HepG2 (cell line): ENCODE measurements at regions not wholly inside any gene's neighbourhood (a gene's known extent, or its start where the extent isn't known, plus 50 kb on each side); places are given as distances from the start of the nearest gene placed in this dataset.

Experiments
- ATAC-seq: fragments of 200-7000 bp; cut with Tn5 transposase; 3 replicates; pipeline ENCODE4 v1.9.1; 2020; ENCODE audit warnings: mild to moderate bottlenecking, moderate library complexity
- BruUV-seq: library from RNA; stranded (reverse); fragments of 400-500 nt; replicated peaks from 2 replicates; lab custom pipeline; 2021; lab: Mats Ljungman, UMichigan
- CTCF ChIA-PET: fragments of 300-600 bp; formaldehyde crosslinking; extraction: SDS; loops from one replicate; lab custom pipeline; 2021; ENCODE audit warnings: low total read pairs, inconsistent platforms, low intra/inter-chr PET ratio; lab: Yijun Ruan, JAX
- POLR2A ChIA-PET: fragments of 350-600 bp; sonication (Branson Sonifier 250); formaldehyde crosslinking; loops from one replicate; lab custom pipeline; 2020; ENCODE audit warnings: antibody characterized with exemption, inconsistent platforms; lab: Yijun Ruan, JAX
- DNase-seq: peaks from one replicate; pipeline ENCODE4 v3.0.0-alpha.2; 2015; ENCODE audit warnings: low spot score
- FAIRE-seq: peaks from 3 replicates; lab custom pipeline; 2011; peaks lifted over from hg19 to GRCh38; lab: Jason Lieb, UNC
- H2AFZ ChIP-seq: one replicate; pipeline ENCODE4 v1.6.1; 2011; ENCODE audit warnings: low read length, inconsistent platforms
- H3K27ac ChIP-seq: fragments of 300-600 bp; 3 replicates; pipeline ENCODE4 v1.8.0; 2011; ENCODE audit warnings: mixed run types, mild to moderate bottlenecking, mixed read lengths, low read length, inconsistent platforms; ENCODE audit not compliant: insufficient read depth; ENCODE audit errors: extremely low read length
- H3K27me3 ChIP-seq, 2 experiments: fragments of 200-600 bp in 1 of 2; 2 replicates in 1 of 2; 3 replicates in 1 of 2; pipeline versions ENCODE4 v1.6.0 to v1.8.0; 2011; ENCODE audit warnings: low read length in 2 of 2, mild to moderate bottlenecking in 2 of 2, moderate library complexity in 2 of 2, inconsistent platforms in 1 of 2; ENCODE audit not compliant: insufficient read depth in 2 of 2, control insufficient read depth in 1 of 2
- H3K36me3 ChIP-seq, 2 experiments: fragments of 200-600 bp in 1 of 2; replicated peaks in 1 of 2; 2 replicates in 1 of 2; 3 replicates in 1 of 2; pipeline versions ENCODE4 v1.5.1 to v1.8.0; 2011; ENCODE audit warnings: low read length in 2 of 2, inconsistent platforms in 1 of 2; ENCODE audit not compliant: insufficient read depth in 2 of 2, control insufficient read depth in 1 of 2
- H3K4me1 ChIP-seq: 2 replicates; pipeline ENCODE4 v1.5.1; 2012; ENCODE audit warnings: low read length, inconsistent platforms; ENCODE audit not compliant: insufficient read depth
- H3K4me2 ChIP-seq: 2 replicates; pipeline ENCODE4 v1.6.0; 2011; ENCODE audit warnings: low read depth, low read length, inconsistent platforms
- H3K4me3 ChIP-seq, 3 experiments: fragments of 200-600 bp in 1 of 3; sonication (generic), shearing (Covaris generic) in 1 of 3; replicated peaks in 1 of 3; 2 replicates each; pipeline ENCODE4 v1.5.1; 2011 to 2016; ENCODE audit warnings: low read length in 3 of 3, inconsistent platforms in 2 of 3, low read depth in 2 of 3, mild to moderate bottlenecking in 2 of 3, control low read depth in 1 of 3, mixed read lengths in 1 of 3; ENCODE audit not compliant: insufficient read depth in 1 of 3
- H3K79me2 ChIP-seq: one replicate; pipeline ENCODE4 v1.6.1; 2011; ENCODE audit warnings: low read length, inconsistent platforms; ENCODE audit not compliant: insufficient read depth
- H3K9ac ChIP-seq: 2 replicates; pipeline ENCODE4 v1.6.0; 2011; ENCODE audit warnings: mild to moderate bottlenecking, low read depth, low read length, inconsistent platforms; ENCODE audit not compliant: insufficient read depth
- H3K9me3 ChIP-seq: 2 replicates; pipeline ENCODE4 v1.5.1; 2012; ENCODE audit warnings: mild to moderate bottlenecking, low read length
- H4K20me1 ChIP-seq: 2 replicates; pipeline ENCODE4 v1.6.0; 2011; ENCODE audit warnings: inconsistent platforms, mild to moderate bottlenecking, low read length, moderate library complexity; ENCODE audit not compliant: insufficient read depth
- CCDC6 ChIP-seq: sonication (generic); formaldehyde crosslinking; IDR thresholded peaks from 2 replicates; pipeline ENCODE4 v1.8.1; 2022; ENCODE audit warnings: mild to moderate bottlenecking, missing genetic modification reagents, moderate library complexity
- CHD2 ChIP-seq: IDR thresholded peaks from 2 replicates; pipeline ENCODE4 v1.6.1; 2011; ENCODE audit warnings: low read depth, low read length, improper control_type of control experiment
- HMG20B ChIP-seq: conservative IDR thresholded peaks from 2 replicates; pipeline ENCODE4 v1.6.1; 2016; ENCODE audit warnings: missing genetic modification reagents, missing compliant biosample characterization
- ONECUT2 ChIP-seq: sonication (generic); formaldehyde crosslinking; IDR thresholded peaks from 2 replicates; pipeline ENCODE4 v1.4.0; 2020; ENCODE audit warnings: missing genetic modification reagents
- REPIN1 ChIP-seq: sonication (generic); formaldehyde crosslinking; IDR thresholded peaks from 2 replicates; pipeline ENCODE4 v1.8.0; 2022; ENCODE audit warnings: missing genetic modification reagents, low read depth, mild to moderate bottlenecking, borderline replicate concordance
- ZFP82 ChIP-seq: sonication (generic); formaldehyde crosslinking; IDR thresholded peaks from 2 replicates; pipeline ENCODE4 v1.5.1; 2020; ENCODE audit warnings: mild to moderate bottlenecking, missing genetic modification reagents, borderline replicate concordance
- ZNF354B ChIP-seq: sonication (generic); formaldehyde crosslinking; IDR thresholded peaks from 2 replicates; pipeline ENCODE4 v1.8.0; 2022; ENCODE audit warnings: mild to moderate bottlenecking, missing genetic modification reagents
- ZNF430 ChIP-seq: sonication (generic); formaldehyde crosslinking; IDR thresholded peaks from 2 replicates; pipeline ENCODE4 v1.9.0; 2021; ENCODE audit warnings: mild to moderate bottlenecking, missing genetic modification reagents
- ZSCAN22 ChIP-seq: sonication (generic); formaldehyde crosslinking; IDR thresholded peaks from 2 replicates; pipeline ENCODE4 v1.4.0; 2020; ENCODE audit warnings: mild to moderate bottlenecking, missing genetic modification reagents
- WGBS: methylation state at CpG from one replicate; pipeline ENCODE4 v1.1.6; 2017; ENCODE audit warnings: low lambda C conversion rate; 5-methylcytosine and 5-hydroxymethylcytosine counted together
- in situ Hi-C: cut with HindIII; loops from 2 replicates; pipeline ENCODE4 v1.10.0; 2017; ENCODE audit warnings: low pct_unique_long_range_greater_than_20kb; ENCODE audit not compliant: extremely low pct_ligation_motif_present
- intact Hi-C: fragments of 100-400 bp; cut with micrococcal nuclease; formaldehyde crosslinking; loops from one replicate; pipeline ENCODE4 v1.10.0; 2022; ENCODE audit not compliant: unreplicated experiment
- TF ChIP-seq, protein P1 (sequence below): sonication (generic); formaldehyde crosslinking; IDR thresholded peaks from 2 replicates; pipeline ENCODE4 v1.5.0; 2020; ENCODE audit warnings: mild to moderate bottlenecking, missing genetic modification reagents, borderline replicate concordance
- TF ChIP-seq, protein P2 (sequence below): sonication (generic); formaldehyde crosslinking; IDR thresholded peaks from 2 replicates; pipeline ENCODE4 v1.4.0; 2020; ENCODE audit warnings: missing genetic modification reagents, low read depth, mild to moderate bottlenecking, borderline replicate concordance
- TF ChIP-seq, protein P3 (sequence below): sonication (generic); formaldehyde crosslinking; IDR thresholded peaks from 2 replicates; pipeline ENCODE4 v1.4.0; 2020; ENCODE audit warnings: missing genetic modification reagents, borderline replicate concordance
- TF ChIP-seq, protein P4 (sequence below): sonication (generic); formaldehyde crosslinking; IDR thresholded peaks from 2 replicates; pipeline ENCODE4 v1.5.1; 2020; ENCODE audit warnings: missing genetic modification reagents, mild to moderate bottlenecking, borderline replicate concordance

DNA sequence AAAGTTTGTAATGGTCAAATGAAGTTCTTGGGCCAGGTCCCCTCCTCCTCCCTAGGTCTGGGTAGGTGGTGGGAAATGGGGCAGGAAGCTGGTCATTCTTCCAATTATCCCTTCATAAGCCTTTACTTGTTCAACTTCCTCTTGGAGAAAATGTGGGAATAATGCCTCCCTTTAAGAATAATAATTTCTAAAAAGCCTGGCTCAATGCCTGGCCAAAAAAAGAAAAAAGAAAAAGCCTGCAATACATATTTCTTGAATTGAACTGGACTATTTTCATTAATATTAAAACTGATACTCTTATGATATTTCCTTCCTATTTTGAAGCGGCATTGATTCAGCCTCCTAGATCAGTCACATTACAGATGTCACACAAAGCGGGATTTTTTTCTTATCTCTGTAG, 600.9 kb downstream of the CCDC171 start:
- no peaks in the 10 kb centered on the region for H3K36me3 ChIP-seq
- no peak overlapping the region for H3K9ac ChIP-seq
- peaks cover 0 to 18% of the 10 kb centered on the region in 2 experiments; a peak in 1 of 5 replicates for H3K27me3 ChIP-seq
- H2AFZ ChIP-seq = no peak overlapping the region
- FAIRE-seq (no peak), ATAC-seq (no peak), DNase-seq (no peak)
- ChIA-PET CTCF (no interaction called here), POLR2A (no interaction called here)
- H3K27ac ChIP-seq = no peak overlapping the region
- TF ChIP-seq REPIN1 (CRISPR knock-in tag) (no peak), ZNF430 (CRISPR knock-in tag) (no peak), ONECUT2 (CRISPR knock-in tag) (no peak), HMG20B (no peak), CCDC6 (CRISPR knock-in tag) (no peak), ZSCAN22 (CRISPR knock-in tag) (no peak), ZNF354B (CRISPR knock-in tag) (no peak), CHD2 (no peak), ZFP82 (no peak)
- TF ChIP-seq, protein P1, sequence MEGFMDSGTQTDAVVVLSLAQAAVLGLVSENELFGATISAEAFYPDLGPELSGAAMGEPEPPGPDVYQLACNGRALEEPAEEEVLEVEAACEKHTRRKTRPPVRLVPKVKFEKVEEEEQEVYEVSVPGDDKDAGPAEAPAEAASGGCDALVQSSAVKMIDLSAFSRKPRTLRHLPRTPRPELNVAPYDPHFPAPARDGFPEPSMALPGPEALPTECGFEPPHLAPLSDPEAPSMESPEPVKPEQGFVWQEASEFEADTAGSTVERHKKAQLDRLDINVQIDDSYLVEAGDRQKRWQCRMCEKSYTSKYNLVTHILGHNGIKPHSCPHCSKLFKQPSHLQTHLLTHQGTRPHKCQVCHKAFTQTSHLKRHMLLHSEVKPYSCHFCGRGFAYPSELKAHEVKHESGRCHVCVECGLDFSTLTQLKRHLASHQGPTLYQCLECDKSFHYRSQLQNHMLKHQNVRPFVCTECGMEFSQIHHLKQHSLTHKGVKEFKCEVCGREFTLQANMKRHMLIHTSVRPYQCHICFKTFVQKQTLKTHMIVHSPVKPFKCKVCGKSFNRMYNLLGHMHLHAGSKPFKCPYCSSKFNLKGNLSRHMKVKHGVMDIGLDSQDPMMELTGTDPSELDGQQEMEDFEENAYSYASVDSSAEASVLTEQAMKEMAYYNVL = no peak
- TF ChIP-seq, protein P2, sequence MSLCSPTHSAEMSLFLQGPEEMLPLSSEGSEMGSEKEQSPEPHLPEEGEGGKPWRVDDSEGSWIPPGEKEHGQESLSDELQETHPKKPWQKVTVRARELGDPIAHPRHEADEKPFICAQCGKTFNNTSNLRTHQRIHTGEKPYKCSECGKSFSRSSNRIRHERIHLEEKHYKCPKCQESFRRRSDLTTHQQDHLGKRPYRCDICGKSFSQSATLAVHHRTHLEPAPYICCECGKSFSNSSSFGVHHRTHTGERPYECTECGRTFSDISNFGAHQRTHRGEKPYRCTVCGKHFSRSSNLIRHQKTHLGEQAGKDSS = no peak
- TF ChIP-seq, protein P3, sequence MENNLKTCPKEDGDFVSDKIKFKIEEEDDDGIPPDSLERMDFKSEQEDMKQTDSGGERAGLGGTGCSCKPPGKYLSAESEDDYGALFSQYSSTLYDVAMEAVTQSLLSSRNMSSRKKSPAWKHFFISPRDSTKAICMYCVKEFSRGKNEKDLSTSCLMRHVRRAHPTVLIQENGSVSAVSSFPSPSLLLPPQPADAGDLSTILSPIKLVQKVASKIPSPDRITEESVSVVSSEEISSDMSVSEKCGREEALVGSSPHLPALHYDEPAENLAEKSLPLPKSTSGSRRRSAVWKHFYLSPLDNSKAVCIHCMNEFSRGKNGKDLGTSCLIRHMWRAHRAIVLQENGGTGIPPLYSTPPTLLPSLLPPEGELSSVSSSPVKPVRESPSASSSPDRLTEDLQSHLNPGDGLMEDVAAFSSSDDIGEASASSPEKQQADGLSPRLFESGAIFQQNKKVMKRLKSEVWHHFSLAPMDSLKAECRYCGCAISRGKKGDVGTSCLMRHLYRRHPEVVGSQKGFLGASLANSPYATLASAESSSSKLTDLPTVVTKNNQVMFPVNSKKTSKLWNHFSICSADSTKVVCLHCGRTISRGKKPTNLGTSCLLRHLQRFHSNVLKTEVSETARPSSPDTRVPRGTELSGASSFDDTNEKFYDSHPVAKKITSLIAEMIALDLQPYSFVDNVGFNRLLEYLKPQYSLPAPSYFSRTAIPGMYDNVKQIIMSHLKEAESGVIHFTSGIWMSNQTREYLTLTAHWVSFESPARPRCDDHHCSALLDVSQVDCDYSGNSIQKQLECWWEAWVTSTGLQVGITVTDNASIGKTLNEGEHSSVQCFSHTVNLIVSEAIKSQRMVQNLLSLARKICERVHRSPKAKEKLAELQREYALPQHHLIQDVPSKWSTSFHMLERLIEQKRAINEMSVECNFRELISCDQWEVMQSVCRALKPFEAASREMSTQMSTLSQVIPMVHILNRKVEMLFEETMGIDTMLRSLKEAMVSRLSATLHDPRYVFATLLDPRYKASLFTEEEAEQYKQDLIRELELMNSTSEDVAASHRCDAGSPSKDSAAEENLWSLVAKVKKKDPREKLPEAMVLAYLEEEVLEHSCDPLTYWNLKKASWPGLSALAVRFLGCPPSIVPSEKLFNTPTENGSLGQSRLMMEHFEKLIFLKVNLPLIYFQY = no peak
- TF ChIP-seq, protein P4, sequence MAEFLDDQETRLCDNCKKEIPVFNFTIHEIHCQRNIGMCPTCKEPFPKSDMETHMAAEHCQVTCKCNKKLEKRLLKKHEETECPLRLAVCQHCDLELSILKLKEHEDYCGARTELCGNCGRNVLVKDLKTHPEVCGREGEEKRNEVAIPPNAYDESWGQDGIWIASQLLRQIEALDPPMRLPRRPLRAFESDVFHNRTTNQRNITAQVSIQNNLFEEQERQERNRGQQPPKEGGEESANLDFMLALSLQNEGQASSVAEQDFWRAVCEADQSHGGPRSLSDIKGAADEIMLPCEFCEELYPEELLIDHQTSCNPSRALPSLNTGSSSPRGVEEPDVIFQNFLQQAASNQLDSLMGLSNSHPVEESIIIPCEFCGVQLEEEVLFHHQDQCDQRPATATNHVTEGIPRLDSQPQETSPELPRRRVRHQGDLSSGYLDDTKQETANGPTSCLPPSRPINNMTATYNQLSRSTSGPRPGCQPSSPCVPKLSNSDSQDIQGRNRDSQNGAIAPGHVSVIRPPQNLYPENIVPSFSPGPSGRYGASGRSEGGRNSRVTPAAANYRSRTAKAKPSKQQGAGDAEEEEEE (CRISPR knock-in tag) = no peak
- no peak overlapping the region for H3K4me2 ChIP-seq
- H4K20me1 ChIP-seq = no peaks in the 10 kb centered on the region
- no peak overlapping the region for H3K4me3 ChIP-seq
- in situ Hi-C loops (no loop called here), intact Hi-C loops (no loop called here)
- 47% methylated on average over 2 of the region's 2 CpGs for WGBS
- no peaks in the 10 kb centered on the region for H3K79me2 ChIP-seq
- BruUV-seq = no TSS peak
- no peaks in the 10 kb centered on the region for H3K9me3 ChIP-seq
- H3K4me1 ChIP-seq = no peaks in the 10 kb centered on the region
